IMR-90 (cell line): ENCODE measurements at regions not wholly inside any gene's neighbourhood (a gene's known extent, or its start where the extent isn't known, plus 50 kb on each side); places are given as distances from the start of the nearest gene placed in this dataset.

Source experiments
- BHLHE40 ChIP-seq: fragments of 150-350 bp; IDR thresholded peaks from 2 replicates; pipeline ENCODE4 v1.6.1; 2016; ENCODE audit warnings: mild to moderate bottlenecking, low read depth, low read length
- CTCF ChIP-seq: conservative IDR thresholded peaks from 2 replicates; pipeline ENCODE4 v1.5.1; 2012; ENCODE audit warnings: mild to moderate bottlenecking, low read depth, low read length, improper control_type of control experiment
- MAZ ChIP-seq: IDR thresholded peaks from 2 replicates; pipeline ENCODE4 v1.6.1; 2012; ENCODE audit warnings: low read depth, mild to moderate bottlenecking, low read length, improper control_type of control experiment, moderate library complexity, borderline replicate concordance
- MXI1 ChIP-seq: IDR thresholded peaks from 2 replicates; pipeline ENCODE4 v1.6.1; 2012; ENCODE audit warnings: low read depth, mild to moderate bottlenecking, low read length, moderate library complexity, borderline replicate concordance
- NFE2L2 ChIP-seq: fragments of 150-350 bp; IDR thresholded peaks from 2 replicates; pipeline ENCODE4 v1.6.1; 2016; ENCODE audit warnings: low read depth, mild to moderate bottlenecking, low read length
- POLR2A ChIP-seq: IDR thresholded peaks from 2 replicates; pipeline ENCODE4 v1.6.1; 2012; ENCODE audit warnings: mild to moderate bottlenecking, low read depth, low read length
- RAD21 ChIP-seq: IDR thresholded peaks from 2 replicates; pipeline ENCODE4 v1.6.1; 2012; ENCODE audit warnings: low read length, improper control_type of control experiment
- RFX5 ChIP-seq: IDR thresholded peaks from 2 replicates; pipeline ENCODE4 v1.8.0; 2012; ENCODE audit warnings: low read depth, mild to moderate bottlenecking, low read length, moderate library complexity
- USF2 ChIP-seq: fragments of 150-350 bp; IDR thresholded peaks from 2 replicates; pipeline ENCODE4 v1.6.1; 2017; ENCODE audit warnings: mild to moderate bottlenecking, antibody characterized with exemption, low read length, low read depth
- TF ChIP-seq, protein P1 (sequence below): fragments of 150-350 bp; IDR thresholded peaks from 2 replicates; pipeline ENCODE4 v1.6.1; 2016; ENCODE audit warnings: low read depth, mild to moderate bottlenecking, low read length, moderate library complexity, borderline replicate concordance

DNA sequence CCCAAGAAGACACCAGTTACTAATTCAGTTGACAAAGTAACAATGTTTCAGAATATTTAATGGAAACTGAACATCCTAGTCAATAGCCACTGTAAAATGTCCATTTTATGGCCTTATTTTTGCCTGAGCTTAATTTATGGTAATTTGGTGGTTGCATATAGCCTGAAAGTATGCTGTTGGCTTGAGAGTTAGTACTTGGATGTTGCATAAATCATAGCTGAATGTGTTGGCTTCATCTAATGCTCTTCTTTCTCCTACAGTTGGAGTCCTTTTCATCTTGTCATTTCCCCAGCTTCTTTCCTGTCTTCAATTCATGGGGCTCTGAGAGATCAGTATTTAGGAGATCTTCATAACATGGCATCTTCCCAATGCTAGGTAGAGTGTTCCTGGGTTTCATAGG is 164.6 kb downstream of the MAT2B start:
- TF ChIP-seq, protein P1, sequence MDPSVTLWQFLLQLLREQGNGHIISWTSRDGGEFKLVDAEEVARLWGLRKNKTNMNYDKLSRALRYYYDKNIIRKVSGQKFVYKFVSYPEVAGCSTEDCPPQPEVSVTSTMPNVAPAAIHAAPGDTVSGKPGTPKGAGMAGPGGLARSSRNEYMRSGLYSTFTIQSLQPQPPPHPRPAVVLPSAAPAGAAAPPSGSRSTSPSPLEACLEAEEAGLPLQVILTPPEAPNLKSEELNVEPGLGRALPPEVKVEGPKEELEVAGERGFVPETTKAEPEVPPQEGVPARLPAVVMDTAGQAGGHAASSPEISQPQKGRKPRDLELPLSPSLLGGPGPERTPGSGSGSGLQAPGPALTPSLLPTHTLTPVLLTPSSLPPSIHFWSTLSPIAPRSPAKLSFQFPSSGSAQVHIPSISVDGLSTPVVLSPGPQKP = no peak
- TF ChIP-seq CTCF = no peak
- TF ChIP-seq POLR2A = no peak
- TF ChIP-seq NFE2L2 = no peak
- TF ChIP-seq BHLHE40 = no peak
- TF ChIP-seq RAD21 = no peak
- TF ChIP-seq USF2 = no peak
- TF ChIP-seq MAZ = no peak
- no peak for TF ChIP-seq RFX5
- no peak for TF ChIP-seq MXI1
